ENCODE measurements at regions not wholly inside any gene's neighbourhood (a gene's known extent, or its start where the extent isn't known, plus 50 kb on each side); places are given as distances from the start of the nearest gene placed in this dataset.
A peak's percentile ranks its signal among the peaks of the same experiment; 100 is the strongest.

- no peak overlapping the region for H3K18ac ChIP-seq (ENCODE audit: low read length)
- no peaks in the 10 kb centered on the region for H3K27me3 ChIP-seq (ENCODE audit: insufficient read depth, low read length)
- no peak overlapping the region for H2BK120ac ChIP-seq (ENCODE audit: insufficient read depth, low read length, poor library complexity)
- H3K79me2 ChIP-seq (ENCODE audit: control insufficient read depth, insufficient read depth, low read length, poor library complexity) = no peaks in the 10 kb centered on the region
- H2BK5ac ChIP-seq (ENCODE audit: low read depth, low read length, poor library complexity) = no peak overlapping the region
- no peak overlapping the region for H3K4me2 ChIP-seq (ENCODE audit: low read length)
- H2BK12ac ChIP-seq (ENCODE audit: low read length) = no peak overlapping the region
- H4K8ac ChIP-seq (ENCODE audit: low read depth, low read length) = no peak overlapping the region
- no peaks in the 10 kb centered on the region for H3K79me1 ChIP-seq (ENCODE audit: low read length)
- no peak overlapping the region for H3K23ac ChIP-seq (ENCODE audit: low read length)
- no peak overlapping the region for H3K9ac ChIP-seq (ENCODE audit: low read length)
- H3K4me3 ChIP-seq (ENCODE audit: low read depth, low read length) = no peak overlapping the region
- no peak overlapping the region for H4K12ac ChIP-seq (ENCODE audit: low read depth, low read length)
- H4K91ac ChIP-seq (ENCODE audit: low read depth, low read length) = no peak overlapping the region
- no peak overlapping the region for H2AFZ ChIP-seq (ENCODE audit: insufficient read depth, low read length, poor library complexity)
- H3K14ac ChIP-seq (ENCODE audit: low read length) = no peak overlapping the region
- H3K9me3 ChIP-seq (ENCODE audit: insufficient read depth, low read depth, low read length) = no peaks in the 10 kb centered on the region
- H3K27ac ChIP-seq (ENCODE audit: low read depth, low read length) = no peak overlapping the region
- no peak overlapping the region for H3K4ac ChIP-seq (ENCODE audit: low read depth, low read length)
- no peak overlapping the region for H2AK5ac ChIP-seq (ENCODE audit: low read length)
- DNase-seq = no peak
- H3K36me3 ChIP-seq (ENCODE audit: control insufficient read depth in 1 of 2, insufficient read depth in 2 of 2, low read length in 2 of 2) = no peaks in the 10 kb centered on the region
- H3K4me1 ChIP-seq (ENCODE audit: control insufficient read depth in 1 of 2, insufficient read depth in 2 of 2, low read length in 2 of 2) = peaks cover 0 to 2% of the 10 kb centered on the region in 2 experiments
Observed at GRCh38 chr11:29305456-29306232, 711.2 kb downstream of the KCNA4 start.

- no peak for DNase-seq
- Histone ChIP-seq H4K12ac (ENCODE audit: low read depth, low read length) (no peak overlapping the region), H3K14ac (ENCODE audit: low read length) (no peak overlapping the region), H3K27me3 (ENCODE audit: insufficient read depth, low read length) (no peaks in the 10 kb centered on the region), H2AFZ (ENCODE audit: insufficient read depth, low read length, poor library complexity) (no peak overlapping the region), H3K9me3 (ENCODE audit: insufficient read depth, low read depth, low read length) (no peaks in the 10 kb centered on the region), H4K8ac (ENCODE audit: low read depth, low read length) (no peak overlapping the region), H3K79me1 (ENCODE audit: low read length) (no peaks in the 10 kb centered on the region), H3K36me3 (ENCODE audit: control insufficient read depth in 1 of 2, insufficient read depth in 2 of 2, low read length in 2 of 2) (no peaks in the 10 kb centered on the region), H3K4me3 (ENCODE audit: low read depth, low read length) (no peak overlapping the region), H2BK12ac (ENCODE audit: low read length) (no peak overlapping the region), H3K4me1 (ENCODE audit: control insufficient read depth in 1 of 2, insufficient read depth in 2 of 2, low read length in 2 of 2) (no peaks in the 10 kb centered on the region), H3K18ac (ENCODE audit: low read length) (no peak overlapping the region), H3K4ac (ENCODE audit: low read depth, low read length) (no peak overlapping the region), H3K23ac (ENCODE audit: low read length) (no peak overlapping the region), H3K9ac (ENCODE audit: low read length) (no peak overlapping the region), H3K27ac (ENCODE audit: low read depth, low read length) (no peak overlapping the region), H2AK5ac (ENCODE audit: low read length) (no peak overlapping the region), H2BK5ac (ENCODE audit: low read depth, low read length, poor library complexity) (no peak overlapping the region), H2BK120ac (ENCODE audit: insufficient read depth, low read length, poor library complexity) (no peak overlapping the region), H3K79me2 (ENCODE audit: control insufficient read depth, insufficient read depth, low read length, poor library complexity) (no peaks in the 10 kb centered on the region), H4K91ac (ENCODE audit: low read depth, low read length) (no peak overlapping the region), H3K4me2 (ENCODE audit: low read length) (no peak overlapping the region)
- no CpG with 5 or more reads among the region's 3 CpGs for WGBS (ENCODE audit: extremely low coverage, insufficient coverage, insufficient read length)
Observed at GRCh38 chr11:29300420-29300819, 716.4 kb downstream of the KCNA4 start.

- Histone ChIP-seq H2AK5ac (ENCODE audit: low read length) (no peak overlapping the region), H2AFZ (ENCODE audit: insufficient read depth, low read length, poor library complexity) (no peak overlapping the region), H2BK120ac (ENCODE audit: insufficient read depth, low read length, poor library complexity) (no peak overlapping the region), H3K79me1 (ENCODE audit: low read length) (no peaks in the 10 kb centered on the region), H3K4me2 (ENCODE audit: low read length) (no peak overlapping the region), H4K91ac (ENCODE audit: low read depth, low read length) (no peak overlapping the region), H3K14ac (ENCODE audit: low read length) (no peak overlapping the region), H3K4ac (ENCODE audit: low read depth, low read length) (no peak overlapping the region), H4K12ac (ENCODE audit: low read depth, low read length) (no peak overlapping the region), H3K18ac (ENCODE audit: low read length) (no peak overlapping the region), H2BK5ac (ENCODE audit: low read depth, low read length, poor library complexity) (no peak overlapping the region), H3K9me3 (ENCODE audit: insufficient read depth, low read depth, low read length) (no peaks in the 10 kb centered on the region), H3K9ac (ENCODE audit: low read length) (no peak overlapping the region), H3K36me3 (ENCODE audit: control insufficient read depth in 1 of 2, insufficient read depth in 2 of 2, low read length in 2 of 2) (no peaks in the 10 kb centered on the region), H4K8ac (ENCODE audit: low read depth, low read length) (no peak overlapping the region), H3K79me2 (ENCODE audit: control insufficient read depth, insufficient read depth, low read length, poor library complexity) (no peaks in the 10 kb centered on the region), H3K4me3 (ENCODE audit: low read depth, low read length) (no peak overlapping the region), H3K27ac (ENCODE audit: low read depth, low read length) (no peak overlapping the region), H3K27me3 (ENCODE audit: insufficient read depth, low read length) (no peaks in the 10 kb centered on the region), H3K23ac (ENCODE audit: low read length) (no peak overlapping the region), H2BK12ac (ENCODE audit: low read length) (no peak overlapping the region), H3K4me1 (ENCODE audit: control insufficient read depth in 1 of 2, insufficient read depth in 2 of 2, low read length in 2 of 2) (no peaks in the 10 kb centered on the region)
- no CpG with 5 or more reads among the region's 1 CpG for WGBS (ENCODE audit: extremely low coverage, insufficient coverage, insufficient read length)
- no peak for DNase-seq
Observed at GRCh38 chr11:29296680-29297079, 720.1 kb downstream of the KCNA4 start.

- Histone ChIP-seq H3K18ac (ENCODE audit: low read length) (no peak overlapping the region), H4K12ac (ENCODE audit: low read depth, low read length) (no peak overlapping the region), H2BK5ac (ENCODE audit: low read depth, low read length, poor library complexity) (no peak overlapping the region), H3K27me3 (ENCODE audit: insufficient read depth, low read length) (no peaks in the 10 kb centered on the region), H3K36me3 (ENCODE audit: control insufficient read depth in 1 of 2, insufficient read depth in 2 of 2, low read length in 2 of 2) (no peaks in the 10 kb centered on the region), H3K4me3 (ENCODE audit: low read depth, low read length) (no peak overlapping the region), H4K8ac (ENCODE audit: low read depth, low read length) (no peak overlapping the region), H2AK5ac (ENCODE audit: low read length) (no peak overlapping the region), H2BK120ac (ENCODE audit: insufficient read depth, low read length, poor library complexity) (no peak overlapping the region), H3K23ac (ENCODE audit: low read length) (no peak overlapping the region), H3K4me2 (ENCODE audit: low read length) (no peak overlapping the region), H3K79me2 (ENCODE audit: control insufficient read depth, insufficient read depth, low read length, poor library complexity) (no peaks in the 10 kb centered on the region), H3K9ac (ENCODE audit: low read length) (no peak overlapping the region), H2AFZ (ENCODE audit: insufficient read depth, low read length, poor library complexity) (no peak overlapping the region), H3K9me3 (ENCODE audit: insufficient read depth, low read depth, low read length) (no peaks in the 10 kb centered on the region), H3K4ac (ENCODE audit: low read depth, low read length) (no peak overlapping the region), H3K14ac (ENCODE audit: low read length) (no peak overlapping the region), H4K91ac (ENCODE audit: low read depth, low read length) (no peak overlapping the region), H3K27ac (ENCODE audit: low read depth, low read length) (no peak overlapping the region), H3K4me1 (ENCODE audit: control insufficient read depth in 1 of 2, insufficient read depth in 2 of 2, low read length in 2 of 2) (no peaks in the 10 kb centered on the region), H3K79me1 (ENCODE audit: low read length) (no peaks in the 10 kb centered on the region), H2BK12ac (ENCODE audit: low read length) (no peak overlapping the region)
- WGBS (ENCODE audit: extremely low coverage, insufficient coverage, insufficient read length) = no CpG with 5 or more reads among the region's 3 CpGs
- DNase-seq = peak in 1 of 2 donors; percentile 15
Observed at GRCh38 chr11:29293825-29294224, 723.0 kb downstream of the KCNA4 start.

Data from trophoblast cell (in vitro differentiated cells and primary cell).